T-helper 2 cell treated with Interferon-gamma antibody and Interleukin-4, amounts not matched to agents 5 μg/mL and 100 μg/mL, for 36 hours (primary cell): ENCODE measurements at regions not wholly inside any gene's neighbourhood (a gene's known extent, or its start where the extent isn't known, plus 50 kb on each side); places are given as distances from the start of the nearest gene placed in this dataset.
"Not testable (repeated sequence)": the region's sequence is repeated elsewhere in the genome, so short reads cannot be mapped to it uniquely, and the experiment has no call there.

Experiments
- DNase-seq: peaks from one replicate; pipeline ENCODE4 v3.0.0; 2021; ENCODE audit warnings: low spot score
- H3K27ac Mint-ChIP-seq: one replicate; pipeline ENCODE4 v1.8.0; 2021; ENCODE audit warnings: mild to moderate bottlenecking, mixed read lengths
- H3K27me3 Mint-ChIP-seq: one replicate; pipeline ENCODE4 v1.8.0; 2021; ENCODE audit warnings: low read depth, mixed read lengths
- H3K36me3 Mint-ChIP-seq: one replicate; pipeline ENCODE4 v1.8.0; 2021; ENCODE audit warnings: low read depth, mixed read lengths
- H3K4me1 Mint-ChIP-seq: one replicate; pipeline ENCODE4 v1.8.0; 2021; ENCODE audit warnings: low read depth, mixed read lengths
- H3K4me3 Mint-ChIP-seq: one replicate; pipeline ENCODE4 v1.8.0; 2022; ENCODE audit warnings: mild to moderate bottlenecking, moderate library complexity, mixed read lengths
- H3K9me3 Mint-ChIP-seq: one replicate; pipeline ENCODE4 v1.8.0; 2021; ENCODE audit warnings: mixed read lengths

DNA sequence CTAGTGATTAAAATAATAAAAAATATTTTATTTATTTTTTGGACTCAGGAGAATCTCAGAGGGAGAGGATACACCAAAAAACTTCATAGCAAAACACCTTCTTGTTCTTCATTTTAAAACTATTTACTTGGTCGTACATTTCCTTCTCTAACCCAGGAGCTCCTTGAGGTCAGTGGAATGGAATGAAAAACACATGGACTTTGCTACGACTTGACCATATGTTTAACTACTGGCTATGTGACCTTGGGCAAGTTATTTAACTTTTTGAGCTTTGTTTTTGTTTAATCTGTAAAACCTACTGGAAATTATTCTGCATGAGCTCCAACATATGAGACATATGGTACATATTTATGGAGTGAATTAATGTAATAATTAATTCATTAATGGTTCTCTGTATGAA lies 1005.5 kb upstream of the CITED2 start:
- Mint-ChIP-seq H3K4me1 (no peaks in the 10 kb centered on the region), H3K9me3 (no peaks in the 10 kb centered on the region), H3K36me3 (no peaks in the 10 kb centered on the region), H3K4me3 (no peak overlapping the region), H3K27ac (no peak overlapping the region), H3K27me3 (no peaks in the 10 kb centered on the region)
- no peak for DNase-seq

DNA sequence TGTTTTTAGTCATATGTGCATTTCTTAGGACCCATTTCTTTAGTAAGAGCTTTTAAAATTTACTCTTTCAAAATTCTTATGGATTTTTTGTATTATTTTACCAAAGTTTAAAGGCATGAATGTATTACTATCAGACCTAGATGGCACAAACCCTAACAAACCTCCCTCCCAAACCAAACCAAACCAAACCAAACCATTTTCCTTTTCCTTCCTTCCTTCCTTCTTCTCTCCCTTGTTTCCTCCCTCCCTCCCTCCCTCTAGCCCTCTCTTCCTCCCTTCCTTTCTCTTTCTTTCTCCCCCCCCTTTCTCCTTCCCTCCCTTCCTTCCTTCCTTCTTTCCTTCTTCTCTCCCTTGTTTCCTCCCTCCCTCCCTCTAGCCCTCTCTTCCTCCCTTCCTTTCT lies 1001.8 kb upstream of the CITED2 start:
- H3K4me3 Mint-ChIP-seq = no peak overlapping the region
- DNase-seq = no peak
- H3K4me1 Mint-ChIP-seq = no peaks in the 10 kb centered on the region
- H3K27me3 Mint-ChIP-seq = no peaks in the 10 kb centered on the region
- no peak overlapping the region for H3K27ac Mint-ChIP-seq
- no peaks in the 10 kb centered on the region for H3K9me3 Mint-ChIP-seq
- no peaks in the 10 kb centered on the region for H3K36me3 Mint-ChIP-seq

DNA sequence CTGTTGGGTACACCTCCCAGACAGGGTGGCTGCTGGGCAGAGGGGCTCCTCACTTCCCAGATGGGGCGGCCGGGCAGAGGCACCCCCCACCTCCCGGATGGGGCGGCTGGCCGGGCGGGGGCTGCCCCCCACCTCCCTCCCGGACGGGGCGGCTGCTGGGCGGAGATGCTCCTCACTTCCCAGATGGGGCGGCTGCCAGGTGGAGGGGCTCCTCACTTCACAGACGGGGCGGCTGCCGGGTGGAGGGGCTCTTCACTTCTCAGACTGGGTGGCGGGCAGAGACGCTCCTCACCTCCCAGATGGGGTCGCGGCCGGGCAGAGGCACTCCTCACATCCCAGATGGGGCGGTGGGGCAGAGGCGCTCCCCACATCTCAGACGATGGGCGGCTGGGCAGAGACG lies 999.3 kb upstream of the CITED2 start:
- DNase-seq, H3K4me1 Mint-ChIP-seq, H3K36me3 Mint-ChIP-seq, H3K27ac Mint-ChIP-seq, H3K27me3 Mint-ChIP-seq, H3K9me3 Mint-ChIP-seq, H3K4me3 Mint-ChIP-seq: not testable (repeated sequence)

DNA sequence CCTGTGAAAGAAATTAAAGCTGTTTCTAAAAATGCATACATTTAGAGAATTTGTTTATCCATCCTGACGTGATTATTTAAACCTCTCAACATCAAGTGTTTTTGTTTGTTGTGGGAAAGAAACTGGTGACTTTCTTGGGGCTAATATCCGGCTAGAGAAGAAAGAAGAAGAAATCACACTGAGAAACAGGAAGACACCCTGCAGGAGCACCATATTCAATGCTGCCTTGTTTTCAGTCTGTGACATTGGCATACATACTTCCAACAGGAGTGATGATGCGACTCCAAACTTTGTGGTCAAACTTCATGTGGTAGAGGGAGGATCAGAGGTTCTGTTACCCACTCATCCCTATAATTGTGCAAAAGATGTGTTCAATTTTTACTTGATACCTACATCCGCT lies 997.6 kb upstream of the CITED2 start:
- Mint-ChIP-seq H3K27ac (no peak overlapping the region), H3K4me3 (no peak overlapping the region), H3K4me1 (no peaks in the 10 kb centered on the region), H3K9me3 (no peaks in the 10 kb centered on the region), H3K36me3 (no peaks in the 10 kb centered on the region), H3K27me3 (no peaks in the 10 kb centered on the region)
- DNase-seq = no peak

DNA sequence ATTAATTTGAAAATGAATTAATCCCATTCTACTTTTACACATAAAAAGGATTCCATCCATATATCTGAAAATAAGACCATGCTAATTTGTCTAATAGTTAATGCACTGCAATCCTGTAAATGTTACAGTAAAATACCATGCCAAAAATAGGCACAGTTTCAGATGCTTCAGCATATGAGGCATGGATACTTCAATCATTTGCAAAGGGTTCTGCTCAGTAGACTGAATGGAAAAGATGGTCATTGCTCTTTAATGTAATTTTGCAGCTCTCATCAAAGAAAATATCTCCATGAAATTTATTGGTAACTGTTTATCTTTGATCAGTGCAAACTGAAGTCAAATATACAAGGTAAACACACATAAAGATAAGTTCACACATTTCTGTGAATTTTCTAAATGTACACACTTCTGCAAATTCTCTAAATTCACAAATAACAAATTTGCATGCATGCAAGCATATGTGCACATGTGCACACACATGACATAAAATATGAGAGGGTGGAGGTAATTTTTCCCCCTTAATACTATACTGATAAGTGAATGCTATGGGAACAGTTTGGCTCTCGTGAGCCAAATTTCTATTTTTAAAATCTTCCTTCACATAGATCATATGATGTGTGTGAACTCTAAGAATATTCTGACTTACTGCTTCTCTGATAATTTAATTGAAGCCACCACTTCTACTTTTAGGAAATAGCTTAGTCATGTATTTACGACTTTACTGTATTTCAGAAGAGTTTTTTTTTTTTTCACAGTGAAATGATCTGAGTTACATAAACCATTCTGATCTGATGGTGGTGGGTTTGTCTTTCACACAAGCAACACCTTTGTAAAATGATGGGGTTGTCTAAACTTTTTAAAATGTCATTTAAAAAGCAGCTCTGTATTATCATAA lies 996.8 kb upstream of the CITED2 start:
- H3K4me3 Mint-ChIP-seq = no peak overlapping the region
- H3K27ac Mint-ChIP-seq = no peak overlapping the region
- H3K9me3 Mint-ChIP-seq = no peaks in the 10 kb centered on the region
- no peak for DNase-seq
- no peaks in the 10 kb centered on the region for H3K4me1 Mint-ChIP-seq
- no peaks in the 10 kb centered on the region for H3K27me3 Mint-ChIP-seq
- H3K36me3 Mint-ChIP-seq = no peaks in the 10 kb centered on the region

DNA sequence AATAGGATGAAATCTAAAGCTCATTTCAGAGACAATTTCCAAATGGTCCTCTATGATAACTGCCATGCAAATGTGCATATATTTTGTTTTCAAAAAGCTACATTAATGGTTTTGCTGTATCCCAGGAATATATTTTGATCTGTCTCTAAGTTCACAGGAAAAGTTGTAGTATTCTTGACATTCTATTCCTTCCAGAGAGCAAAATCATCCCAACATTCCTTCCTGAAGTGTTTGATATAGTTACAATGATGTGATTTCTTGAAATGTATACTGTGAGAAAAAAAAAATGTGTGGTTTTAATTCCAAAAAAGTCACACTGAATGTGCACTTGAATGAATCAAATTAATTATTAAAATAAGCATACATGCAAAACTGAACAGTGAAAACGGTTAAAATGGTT lies 996.0 kb upstream of the CITED2 start:
- DNase-seq = no peak
- Mint-ChIP-seq H3K9me3 (no peaks in the 10 kb centered on the region), H3K4me1 (no peaks in the 10 kb centered on the region), H3K27me3 (no peaks in the 10 kb centered on the region), H3K4me3 (no peak overlapping the region), H3K27ac (no peak overlapping the region), H3K36me3 (no peaks in the 10 kb centered on the region)

DNA sequence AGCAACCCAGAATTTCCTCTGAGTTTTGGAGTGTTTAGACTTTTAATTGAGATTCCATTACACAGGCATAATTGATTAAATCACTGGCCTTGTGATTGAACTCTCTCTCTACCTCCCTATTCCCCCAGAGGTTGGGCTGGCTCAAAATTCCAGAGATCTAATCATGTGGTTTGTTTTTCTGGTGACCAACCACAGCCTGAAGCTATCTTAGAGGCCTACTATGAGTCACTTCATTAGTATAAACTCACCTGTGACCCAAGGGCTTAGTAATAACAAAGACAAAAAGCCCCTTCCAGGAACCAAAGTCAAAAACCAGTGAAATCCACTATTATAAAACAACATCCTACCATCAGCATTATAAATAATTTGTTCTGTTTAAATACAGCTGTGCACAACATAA lies 992.5 kb upstream of the CITED2 start:
- Mint-ChIP-seq H3K9me3 (peaks cover 4% of the 10 kb centered on the region), H3K4me3 (no peak overlapping the region), H3K27me3 (no peaks in the 10 kb centered on the region), H3K36me3 (no peaks in the 10 kb centered on the region), H3K27ac (no peak overlapping the region), H3K4me1 (no peaks in the 10 kb centered on the region)
- DNase-seq = no peak

DNA sequence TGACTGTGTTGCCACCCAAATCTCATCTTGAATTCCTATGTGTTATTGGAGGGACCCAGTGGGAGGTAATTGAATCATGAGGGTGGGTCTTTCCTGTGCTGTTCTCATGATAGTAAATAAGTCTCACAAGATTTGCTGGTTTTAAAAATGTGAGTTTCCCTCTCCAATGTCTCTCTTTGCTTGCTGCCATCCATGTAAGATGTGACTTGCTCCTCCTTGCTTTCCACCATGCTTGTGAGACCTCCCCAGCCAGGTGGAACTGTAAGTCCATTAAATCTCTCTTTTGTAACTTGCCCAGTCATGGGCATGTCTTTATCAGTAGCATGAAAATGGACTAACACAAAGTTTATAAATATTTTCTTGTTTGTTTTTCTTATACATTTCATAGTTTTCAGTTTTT lies 990.5 kb upstream of the CITED2 start:
- H3K4me1 Mint-ChIP-seq = no peaks in the 10 kb centered on the region
- peaks cover 4% of the 10 kb centered on the region for H3K9me3 Mint-ChIP-seq
- no peak for DNase-seq
- H3K27ac Mint-ChIP-seq = no peak overlapping the region
- H3K36me3 Mint-ChIP-seq = no peaks in the 10 kb centered on the region
- H3K27me3 Mint-ChIP-seq = no peaks in the 10 kb centered on the region
- H3K4me3 Mint-ChIP-seq = no peak overlapping the region

DNA sequence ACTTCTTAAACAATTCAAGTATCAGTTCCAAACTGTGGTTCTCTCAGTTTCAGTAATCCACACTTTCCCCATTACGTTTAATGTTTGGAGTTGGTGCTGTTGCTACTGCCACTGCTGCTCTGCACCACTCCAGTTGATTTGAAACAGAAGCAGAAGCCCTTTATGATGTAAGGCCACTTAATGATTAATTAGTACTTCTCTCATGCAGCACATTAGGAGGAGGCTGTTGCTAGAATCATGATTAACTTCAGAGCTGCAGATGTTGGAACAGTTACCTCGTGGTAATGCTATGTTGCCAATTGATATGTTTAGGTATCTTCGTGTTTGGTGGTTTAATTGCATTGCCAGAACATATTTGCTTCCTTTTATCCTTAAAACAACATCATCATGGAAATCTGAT lies 986.2 kb upstream of the CITED2 start:
- no peak overlapping the region for H3K27ac Mint-ChIP-seq
- H3K36me3 Mint-ChIP-seq = no peaks in the 10 kb centered on the region
- no peak for DNase-seq
- H3K4me3 Mint-ChIP-seq = no peak overlapping the region
- H3K27me3 Mint-ChIP-seq = no peaks in the 10 kb centered on the region
- H3K9me3 Mint-ChIP-seq = peaks cover 4% of the 10 kb centered on the region
- no peaks in the 10 kb centered on the region for H3K4me1 Mint-ChIP-seq

DNA sequence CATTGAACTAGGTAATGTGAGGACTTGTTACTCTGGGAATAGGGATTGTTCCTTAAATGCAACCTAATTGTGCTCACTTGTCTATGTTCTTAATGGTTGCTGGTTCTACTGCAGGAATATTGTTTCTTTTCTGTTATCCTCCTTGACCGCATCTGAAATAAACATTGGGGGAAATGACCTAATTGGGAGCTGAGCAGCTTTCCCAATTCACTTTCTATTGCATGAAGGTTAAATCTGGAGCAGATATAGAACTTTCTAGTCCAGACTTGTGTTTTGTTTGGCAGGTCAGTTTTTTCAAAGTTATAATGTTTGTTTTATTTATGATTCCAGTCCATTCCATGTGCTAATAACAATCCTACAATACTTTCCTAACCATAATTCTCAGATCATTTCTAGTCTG lies 981.0 kb upstream of the CITED2 start:
- no peaks in the 10 kb centered on the region for H3K36me3 Mint-ChIP-seq
- no peak overlapping the region for H3K27ac Mint-ChIP-seq
- H3K4me1 Mint-ChIP-seq = no peaks in the 10 kb centered on the region
- H3K4me3 Mint-ChIP-seq = no peak overlapping the region
- no peaks in the 10 kb centered on the region for H3K9me3 Mint-ChIP-seq
- DNase-seq = no peak
- H3K27me3 Mint-ChIP-seq = no peaks in the 10 kb centered on the region

DNA sequence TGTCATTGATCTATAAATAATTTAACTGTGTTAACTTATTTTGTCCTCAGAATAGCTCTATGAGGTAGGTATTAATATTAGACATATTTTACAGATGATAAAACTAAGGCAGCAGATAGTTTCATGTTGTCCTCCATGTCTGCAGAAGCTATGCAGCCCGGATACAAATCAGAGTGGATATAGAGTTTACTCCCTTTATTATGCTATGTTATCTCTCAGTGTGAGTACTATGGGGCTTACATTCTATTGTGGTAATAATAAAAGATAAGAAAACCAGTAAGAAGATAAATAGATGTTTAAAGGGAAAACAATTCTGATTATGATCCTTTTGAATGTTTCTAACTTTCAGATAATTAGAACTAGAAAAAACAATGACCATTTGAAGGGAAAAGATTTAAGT lies 979.8 kb upstream of the CITED2 start:
- H3K27ac Mint-ChIP-seq = no peak overlapping the region
- DNase-seq = no peak

DNA sequence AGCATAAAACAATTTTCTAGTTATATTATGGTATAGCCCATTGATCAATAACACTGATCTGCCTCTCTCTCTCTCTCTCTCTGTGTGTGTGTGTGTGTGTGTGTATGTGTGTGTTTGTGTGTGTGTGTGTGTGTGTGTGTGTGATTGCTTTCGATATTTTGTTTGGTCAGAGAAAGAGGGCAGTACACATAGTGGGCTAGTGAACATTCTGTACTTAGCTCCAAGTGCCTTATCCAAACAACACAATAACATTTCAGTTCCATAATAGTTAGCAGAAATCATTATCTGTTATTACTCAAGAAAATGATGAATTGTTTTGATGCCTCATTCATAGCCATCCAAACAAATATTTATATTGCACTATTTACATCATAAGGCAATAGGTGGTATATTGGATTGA lies 979.1 kb upstream of the CITED2 start:
- Mint-ChIP-seq H3K9me3 (no peaks in the 10 kb centered on the region), H3K36me3 (no peaks in the 10 kb centered on the region), H3K27ac (no peak overlapping the region), H3K4me1 (no peaks in the 10 kb centered on the region), H3K27me3 (no peaks in the 10 kb centered on the region), H3K4me3 (no peak overlapping the region)
- no peak for DNase-seq

More for the DNA sequence above, 979.8 kb upstream of the CITED2 start:
- Mint-ChIP-seq H3K9me3 (no peaks in the 10 kb centered on the region), H3K36me3 (no peaks in the 10 kb centered on the region), H3K27me3 (no peaks in the 10 kb centered on the region), H3K4me3 (no peak overlapping the region), H3K4me1 (no peaks in the 10 kb centered on the region)

DNA sequence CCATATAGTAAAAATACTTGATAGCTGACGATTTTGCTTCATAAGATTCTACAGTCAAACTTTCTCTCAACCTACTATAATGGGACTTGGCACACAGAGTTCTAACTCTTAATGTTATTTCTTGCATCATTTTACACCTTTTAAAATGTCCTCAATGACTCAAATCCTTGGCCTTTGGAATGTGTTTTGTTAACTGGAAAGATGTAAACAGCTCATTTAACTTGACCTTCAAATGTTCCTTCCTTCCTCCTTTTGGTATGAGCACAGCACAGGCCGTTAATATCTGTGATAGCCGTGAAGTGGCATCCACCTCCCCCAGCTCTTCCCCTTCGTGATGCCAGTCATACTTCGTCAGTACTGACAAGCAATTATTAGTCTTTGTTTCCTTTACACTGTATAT lies 972.0 kb upstream of the CITED2 start:
- no peak overlapping the region for H3K27ac Mint-ChIP-seq

DNA sequence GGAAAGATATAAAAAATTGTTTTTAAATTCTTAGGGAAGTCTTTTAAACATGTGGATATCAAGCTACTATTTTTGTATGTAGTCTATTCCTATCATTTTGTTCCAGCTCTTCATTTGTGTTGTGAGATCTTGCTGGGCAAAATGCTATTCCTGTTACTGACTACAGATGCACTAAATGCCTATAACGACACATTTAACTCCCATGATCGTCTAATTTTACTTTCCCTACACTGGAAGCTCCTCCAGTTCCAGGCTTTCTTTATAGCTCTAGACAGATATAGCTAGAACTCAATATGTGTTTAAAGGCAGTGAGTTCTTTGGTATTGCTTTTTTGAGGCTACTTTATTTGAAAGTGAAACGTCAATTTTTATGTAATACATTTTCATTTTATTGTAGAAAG lies 971.5 kb upstream of the CITED2 start:
- Mint-ChIP-seq H3K9me3 (no peaks in the 10 kb centered on the region), H3K4me1 (no peaks in the 10 kb centered on the region), H3K4me3 (no peak overlapping the region), H3K36me3 (no peaks in the 10 kb centered on the region), H3K27ac (no peak overlapping the region), H3K27me3 (no peaks in the 10 kb centered on the region)
- DNase-seq = no peak

More for the DNA sequence above, 972.0 kb upstream of the CITED2 start:
- Mint-ChIP-seq H3K9me3 (no peaks in the 10 kb centered on the region), H3K36me3 (no peaks in the 10 kb centered on the region), H3K4me1 (no peaks in the 10 kb centered on the region), H3K4me3 (no peak overlapping the region), H3K27me3 (no peaks in the 10 kb centered on the region)
- no peak for DNase-seq
